Peyer's patch (tissue), 4 donors: ENCODE measurements at regions not wholly inside any gene's neighbourhood (a gene's known extent, or its start where the extent isn't known, plus 50 kb on each side); places are given as distances from the start of the nearest gene placed in this dataset.

ENCODE experiments used
- CTCF ChIP-seq, 6 experiments: fragments of 450-650 bp in 4 of 6; fragments of 200-600 bp in 2 of 6; sonication (generic) in 1 of 6; IDR thresholded peaks; one replicate each; pipeline ENCODE4 v1.5.1; 2017 to 2019; ENCODE audit warnings: antibody characterized with exemption in 6 of 6, mild to moderate bottlenecking in 3 of 6, moderate library complexity in 1 of 6
- POLR2A ChIP-seq, 2 donors: fragments of 450-650 bp; IDR thresholded peaks; one replicate each; pipeline ENCODE4 v1.5.1; 2017; ENCODE audit warnings: antibody characterized with exemption in 2 of 2, mild to moderate bottlenecking in 2 of 2, moderate library complexity in 2 of 2

GRCh38 chr2:186064507-186064906 is 325.9 kb downstream of the FSIP2 start:
- TF ChIP-seq CTCF (IDR thresholded peaks at IDR 0.05): no peak
- no peak for TF ChIP-seq POLR2A (IDR thresholded peaks at IDR 0.05)
